OCI-LY7 (cell line): ENCODE measurements at regions not wholly inside any gene's neighbourhood (a gene's known extent, or its start where the extent isn't known, plus 50 kb on each side); places are given as distances from the start of the nearest gene placed in this dataset.

Experiments used
- BruUV-seq: library from RNA; stranded (reverse); fragments of 400-500 nt; replicated peaks from 2 replicates; lab custom pipeline; 2021; lab: Mats Ljungman, UMichigan
- CTCF ChIA-PET: fragments of 300-600 bp; sonication (Branson Sonifier 250); formaldehyde crosslinking; loops from one replicate; lab custom pipeline; 2022; ENCODE audit warnings: antibody characterized with exemption; ENCODE audit not compliant: unreplicated experiment; lab: Charles Lee
- POLR2A ChIA-PET: fragments of 300-600 bp; sonication (Branson Sonifier 250); formaldehyde crosslinking; loops from one replicate; lab custom pipeline; 2022; ENCODE audit warnings: antibody characterized with exemption; lab: Charles Lee
- DNase-seq: peaks from one replicate; pipeline ENCODE4 v3.0.0-alpha.2; 2015; ENCODE audit warnings: low spot score
- H2AFZ ChIP-seq: fragments of 200-600 bp; sonication (generic), shearing (Covaris generic); 2 replicates; pipeline ENCODE4 v1.6.1; 2014; ENCODE audit warnings: mild to moderate bottlenecking, antibody characterized with exemption, low read length, moderate library complexity
- H3K27ac ChIP-seq: fragments of 200-600 bp; sonication (generic); 2 replicates; pipeline ENCODE4 v1.5.1; 2014; ENCODE audit warnings: mixed run types, low read depth, mild to moderate bottlenecking, moderate library complexity, low read length, inconsistent platforms; ENCODE audit not compliant: poor library complexity, severe bottlenecking
- H3K36me3 ChIP-seq: fragments of 200-600 bp; sonication (generic); 2 replicates; pipeline ENCODE4 v1.6.1; 2014; ENCODE audit warnings: mild to moderate bottlenecking, antibody characterized with exemption, low read length, moderate library complexity, mixed read lengths; ENCODE audit not compliant: insufficient read depth
- H3K4me1 ChIP-seq: fragments of 200-600 bp; sonication (generic); 2 replicates; pipeline ENCODE4 v1.5.1; 2014; ENCODE audit warnings: mild to moderate bottlenecking, low read length; ENCODE audit not compliant: insufficient read depth, poor library complexity, severe bottlenecking
- H3K4me2 ChIP-seq: fragments of 200-600 bp; sonication (generic); 2 replicates; pipeline ENCODE4 v1.6.1; 2014; ENCODE audit warnings: mild to moderate bottlenecking, low read length
- H3K4me3 ChIP-seq: fragments of 200-600 bp; sonication (generic); 2 replicates; pipeline ENCODE4 v1.5.1; 2014; ENCODE audit warnings: mild to moderate bottlenecking, low read depth, low read length; ENCODE audit not compliant: poor library complexity, severe bottlenecking
- H3K79me2 ChIP-seq: fragments of 200-600 bp; sonication (generic); 2 replicates; pipeline ENCODE4 v1.6.1; 2016; ENCODE audit warnings: low read depth, mild to moderate bottlenecking, low read length, moderate library complexity, mixed read lengths; ENCODE audit not compliant: insufficient read depth
- H3K9me2 ChIP-seq: fragments of 200-600 bp; sonication (generic); 2 replicates; pipeline ENCODE4 v1.6.1; 2016; ENCODE audit warnings: mild to moderate bottlenecking, low read length, mixed read lengths; ENCODE audit not compliant: insufficient read depth
- H3K9me3 ChIP-seq: fragments of 200-600 bp; sonication (generic); 2 replicates; pipeline ENCODE4 v1.6.1; 2014; ENCODE audit warnings: mild to moderate bottlenecking, mixed run types, low read length, mixed read lengths
- H4K20me1 ChIP-seq: fragments of 200-600 bp; sonication (generic); 2 replicates; pipeline ENCODE4 v1.6.1; 2014; ENCODE audit warnings: mild to moderate bottlenecking, antibody characterized with exemption, low read length, moderate library complexity, mixed read lengths; ENCODE audit not compliant: insufficient read depth
- CTCF ChIP-seq: fragments of 200-600 bp; sonication (generic); conservative IDR thresholded peaks from 2 replicates; pipeline ENCODE4 v1.5.1; 2014; ENCODE audit warnings: mild to moderate bottlenecking, antibody characterized with exemption, low read length, moderate library complexity, mixed read lengths
- EZH2phosphoT487 ChIP-seq: fragments of 200-600 bp; sonication (generic); IDR thresholded peaks from 2 replicates; pipeline ENCODE4 v1.6.1; 2018; ENCODE audit warnings: low read depth, borderline replicate concordance, mild to moderate bottlenecking, mixed run types, antibody characterized with exemption, low read length, moderate library complexity, mixed read lengths
- intact Hi-C: fragments of 100-400 bp; cut with micrococcal nuclease; formaldehyde crosslinking; loops from one replicate; pipeline ENCODE4 v1.10.0; 2022; ENCODE audit not compliant: unreplicated experiment

GRCh38 chr18:67142604-67143003, 373.9 kb downstream of the DSEL start:
- BruUV-seq = no TSS peak
- Histone ChIP-seq H3K36me3 (no peaks in the 10 kb centered on the region), H3K27ac (no peak overlapping the region), H3K4me1 (no peaks in the 10 kb centered on the region), H2AFZ (no peak overlapping the region), H3K9me3 (no peaks in the 10 kb centered on the region), H4K20me1 (no peaks in the 10 kb centered on the region), H3K9me2 (no peaks in the 10 kb centered on the region), H3K4me3 (no peak overlapping the region), H3K4me2 (no peak overlapping the region), H3K79me2 (no peaks in the 10 kb centered on the region)
- intact Hi-C loops = no loop called here
- POLR2A ChIA-PET = no interaction called here
- TF ChIP-seq EZH2phosphoT487 (no peak), CTCF (no peak)
- CTCF ChIA-PET = no interaction called here
- DNase-seq = no peak

GRCh38 chr18:67140495-67140894, 376.0 kb downstream of the DSEL start:
- Histone ChIP-seq H3K4me2 (no peak overlapping the region), H3K9me2 (no peaks in the 10 kb centered on the region), H4K20me1 (no peaks in the 10 kb centered on the region), H3K4me1 (no peaks in the 10 kb centered on the region), H3K4me3 (no peak overlapping the region), H3K9me3 (no peaks in the 10 kb centered on the region), H3K27ac (no peak overlapping the region), H3K36me3 (no peaks in the 10 kb centered on the region), H2AFZ (no peak overlapping the region), H3K79me2 (no peaks in the 10 kb centered on the region)
- intact Hi-C loops = no loop called here
- ChIA-PET POLR2A (interaction anchor here (0.6 kb wide), 1 partner anchor 29 kb away, joined by 3 read pairs; no protein-coding TSS in a partner anchor), CTCF (no interaction called here)
- DNase-seq = no peak
- no peak for TF ChIP-seq EZH2phosphoT487
- TF ChIP-seq CTCF = no peak
- BruUV-seq = no TSS peak

- Histone ChIP-seq H4K20me1 (no peaks in the 10 kb centered on the region), H3K36me3 (no peaks in the 10 kb centered on the region), H3K9me2 (no peaks in the 10 kb centered on the region), H3K4me1 (no peaks in the 10 kb centered on the region), H3K27ac (no peak overlapping the region), H3K9me3 (no peaks in the 10 kb centered on the region), H3K4me2 (no peak overlapping the region), H3K79me2 (no peaks in the 10 kb centered on the region), H2AFZ (no peak overlapping the region), H3K4me3 (no peak overlapping the region)
- POLR2A ChIA-PET = no interaction called here
- no TSS peak for BruUV-seq
- intact Hi-C loops = no loop called here
- CTCF ChIA-PET = no interaction called here
- no peak for TF ChIP-seq EZH2phosphoT487
- TF ChIP-seq CTCF = no peak
- no peak for DNase-seq
These were observed 376.6 kb downstream of the DSEL start for GRCh38 chr18:67139899-67140298.
